Transverse colon (tissue), 4 donors: ENCODE measurements at regions not wholly inside any gene's neighbourhood (a gene's known extent, or its start where the extent isn't known, plus 50 kb on each side); places are given as distances from the start of the nearest gene placed in this dataset.

Experiments used
- EP300 ChIP-seq: sonication (generic); formaldehyde crosslinking; IDR thresholded peaks from one replicate; pipeline ENCODE4 v1.6.1; 2017; ENCODE audit warnings: antibody characterized with exemption, low read depth
- POLR2A ChIP-seq: fragments of 450-650 bp; IDR thresholded peaks from one replicate; pipeline ENCODE4 v1.6.1; 2016; ENCODE audit warnings: antibody characterized with exemption, mild to moderate bottlenecking, moderate library complexity
- POLR2AphosphoS5 ChIP-seq, 3 donors: sonication (generic); formaldehyde crosslinking; IDR thresholded peaks; one replicate each; pipeline ENCODE4 v1.6.1; 2016; ENCODE audit warnings: antibody characterized with exemption in 3 of 3
- TF ChIP-seq, protein P1 (sequence below), 5 experiments: fragments of 200-600 bp in 3 of 5; fragments of 450-650 bp in 2 of 5; sonication (generic) in 3 of 5; IDR thresholded peaks; 1 replicate in 2 of 5; 2 replicates in 3 of 5; pipeline ENCODE4 v1.5.1; 2016 to 2017; ENCODE audit warnings: antibody characterized with exemption in 5 of 5, inconsistent platforms in 3 of 5, mild to moderate bottlenecking in 2 of 5, moderate library complexity in 1 of 5

DNA sequence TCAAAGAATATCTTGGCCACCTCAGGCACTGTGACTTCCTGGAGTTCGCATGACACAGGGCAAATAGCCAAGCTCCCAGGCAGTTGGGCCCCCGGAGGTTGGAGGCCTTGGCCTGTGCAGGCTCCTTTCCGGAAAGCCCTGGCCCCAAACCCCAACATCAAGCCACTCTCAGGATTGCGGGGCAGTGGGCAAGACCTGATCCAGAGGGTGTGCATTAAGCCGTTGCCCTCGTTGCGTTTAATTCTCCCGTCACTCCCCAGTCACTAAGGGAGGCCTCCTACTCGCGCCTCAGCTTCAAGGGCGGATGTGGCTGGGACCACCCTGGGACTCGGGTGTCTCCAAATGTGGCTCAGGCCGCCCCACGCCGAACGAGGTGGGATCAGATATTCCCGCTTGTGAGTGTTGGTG, 60.1 kb downstream of the TMEM174 start:
- TF ChIP-seq, protein P1, sequence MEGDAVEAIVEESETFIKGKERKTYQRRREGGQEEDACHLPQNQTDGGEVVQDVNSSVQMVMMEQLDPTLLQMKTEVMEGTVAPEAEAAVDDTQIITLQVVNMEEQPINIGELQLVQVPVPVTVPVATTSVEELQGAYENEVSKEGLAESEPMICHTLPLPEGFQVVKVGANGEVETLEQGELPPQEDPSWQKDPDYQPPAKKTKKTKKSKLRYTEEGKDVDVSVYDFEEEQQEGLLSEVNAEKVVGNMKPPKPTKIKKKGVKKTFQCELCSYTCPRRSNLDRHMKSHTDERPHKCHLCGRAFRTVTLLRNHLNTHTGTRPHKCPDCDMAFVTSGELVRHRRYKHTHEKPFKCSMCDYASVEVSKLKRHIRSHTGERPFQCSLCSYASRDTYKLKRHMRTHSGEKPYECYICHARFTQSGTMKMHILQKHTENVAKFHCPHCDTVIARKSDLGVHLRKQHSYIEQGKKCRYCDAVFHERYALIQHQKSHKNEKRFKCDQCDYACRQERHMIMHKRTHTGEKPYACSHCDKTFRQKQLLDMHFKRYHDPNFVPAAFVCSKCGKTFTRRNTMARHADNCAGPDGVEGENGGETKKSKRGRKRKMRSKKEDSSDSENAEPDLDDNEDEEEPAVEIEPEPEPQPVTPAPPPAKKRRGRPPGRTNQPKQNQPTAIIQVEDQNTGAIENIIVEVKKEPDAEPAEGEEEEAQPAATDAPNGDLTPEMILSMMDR (IDR thresholded peaks at IDR 0.05) = no peak
- no peak for TF ChIP-seq POLR2AphosphoS5 (IDR thresholded peaks at IDR 0.05)
- TF ChIP-seq POLR2A = no peak
- TF ChIP-seq EP300 = no peak
